SK-N-SH treated with all-trans-retinoic acid at 6 μM for 48 hours (cell line): ENCODE measurements at regions not wholly inside any gene's neighbourhood (a gene's known extent, or its start where the extent isn't known, plus 50 kb on each side); places are given as distances from the start of the nearest gene placed in this dataset.

Source experiments
- CSDC2 ChIP-seq: fragments of 250-450 bp; sonication (Bioruptor Pico); IDR thresholded peaks from 2 replicates; pipeline ENCODE4 v1.5.0; 2020; ENCODE audit warnings: mild to moderate bottlenecking, moderate library complexity
- GLIS3 ChIP-seq: fragments of 250-450 bp; sonication (Bioruptor Pico); IDR thresholded peaks from 2 replicates; pipeline ENCODE4 v1.5.0; 2020; ENCODE audit warnings: mild to moderate bottlenecking, moderate library complexity
- TOX ChIP-seq: fragments of 250-450 bp; sonication (Bioruptor Pico); IDR thresholded peaks from 2 replicates; pipeline ENCODE4 v1.8.0; 2021; ENCODE audit warnings: mild to moderate bottlenecking, moderate library complexity, borderline replicate concordance
- ZFP3 ChIP-seq: fragments of 250-450 bp; sonication (Bioruptor Pico); IDR thresholded peaks from 2 replicates; pipeline ENCODE4 v1.5.0; 2020; ENCODE audit warnings: mild to moderate bottlenecking, moderate library complexity
- ZFP30 ChIP-seq: fragments of 450-650 bp; formaldehyde crosslinking; IDR thresholded peaks from 2 replicates; pipeline ENCODE4 v1.5.0; 2022; ENCODE audit warnings: mild to moderate bottlenecking, moderate library complexity
- ZNF565 ChIP-seq: fragments of 450-650 bp; formaldehyde crosslinking; conservative IDR thresholded peaks from 2 replicates; pipeline ENCODE4 v1.5.0; 2020; ENCODE audit warnings: low read depth, mild to moderate bottlenecking, moderate library complexity
- TF ChIP-seq, protein P1 (sequence below): fragments of 250-450 bp; sonication (Bioruptor Pico); IDR thresholded peaks from 2 replicates; pipeline ENCODE4 v1.5.1; 2020; ENCODE audit warnings: low read depth, mild to moderate bottlenecking, moderate library complexity

DNA sequence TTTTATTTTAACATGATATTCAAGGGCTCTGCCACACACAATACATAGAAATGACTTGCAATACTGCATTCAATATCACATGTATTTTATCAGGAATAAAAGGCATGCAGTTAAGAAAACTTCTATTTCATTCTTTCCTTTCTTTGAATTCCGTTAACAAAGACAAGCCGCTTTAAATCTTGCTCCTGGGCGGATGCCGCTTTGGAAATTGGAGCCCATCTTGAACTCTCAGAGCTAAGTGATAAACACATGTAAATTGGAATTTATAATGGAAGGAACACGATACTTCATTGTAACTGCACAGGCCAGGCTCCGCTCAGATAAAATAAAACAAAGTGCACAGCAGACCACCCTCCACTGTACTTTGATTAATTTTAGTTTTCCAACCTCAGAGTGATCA, 774.5 kb upstream of the COBL start:
- TF ChIP-seq TOX: no peak
- TF ChIP-seq ZFP3: no peak
- TF ChIP-seq ZFP30 (CRISPR knock-in tag): no peak
- TF ChIP-seq, protein P1, sequence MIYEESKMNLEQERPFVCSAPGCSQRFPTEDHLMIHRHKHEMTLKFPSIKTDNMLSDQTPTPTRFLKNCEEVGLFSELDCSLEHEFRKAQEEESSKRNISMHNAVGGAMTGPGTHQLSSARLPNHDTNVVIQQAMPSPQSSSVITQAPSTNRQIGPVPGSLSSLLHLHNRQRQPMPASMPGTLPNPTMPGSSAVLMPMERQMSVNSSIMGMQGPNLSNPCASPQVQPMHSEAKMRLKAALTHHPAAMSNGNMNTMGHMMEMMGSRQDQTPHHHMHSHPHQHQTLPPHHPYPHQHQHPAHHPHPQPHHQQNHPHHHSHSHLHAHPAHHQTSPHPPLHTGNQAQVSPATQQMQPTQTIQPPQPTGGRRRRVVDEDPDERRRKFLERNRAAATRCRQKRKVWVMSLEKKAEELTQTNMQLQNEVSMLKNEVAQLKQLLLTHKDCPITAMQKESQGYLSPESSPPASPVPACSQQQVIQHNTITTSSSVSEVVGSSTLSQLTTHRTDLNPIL (CRISPR knock-in tag): no peak
- no peak for TF ChIP-seq CSDC2
- TF ChIP-seq GLIS3 (CRISPR knock-in tag): no peak
- TF ChIP-seq ZNF565: no peak
